ENCODE measurements at regions not wholly inside any gene's neighbourhood (a gene's known extent, or its start where the extent isn't known, plus 50 kb on each side); places are given as distances from the start of the nearest gene placed in this dataset.

- Histone ChIP-seq H3K27me3 (ENCODE audit: insufficient read depth, low read length) (no peaks in the 10 kb centered on the region), H2AFZ (ENCODE audit: low read length, unreplicated experiment) (no peak overlapping the region), H3K4me1 (ENCODE audit: control insufficient read depth, insufficient read depth, low read length, unreplicated experiment) (peaks cover 4% of the 10 kb centered on the region), H3K79me2 (ENCODE audit: control insufficient read depth, insufficient read depth, low read length, unreplicated experiment) (no peaks in the 10 kb centered on the region), H3K4me3 (ENCODE audit: low read depth, low read length) (no peak overlapping the region), H3K27ac (ENCODE audit: low read depth, low read length) (no peak overlapping the region), H3K36me3 (ENCODE audit: insufficient read depth, low read length) (no peaks in the 10 kb centered on the region)
Observed at GRCh38 chr3:163817015-163817414, 1261.3 kb downstream of the SI start.

GRCh38 chr3:163813935-163814334 is 1264.4 kb downstream of the SI start:
- Histone ChIP-seq H3K27me3 (ENCODE audit: insufficient read depth, low read length) (no peaks in the 10 kb centered on the region), H3K27ac (ENCODE audit: low read depth, low read length) (no peak overlapping the region), H2AFZ (ENCODE audit: low read length, unreplicated experiment) (no peak overlapping the region), H3K36me3 (ENCODE audit: insufficient read depth, low read length) (no peaks in the 10 kb centered on the region), H3K4me3 (ENCODE audit: low read depth, low read length) (no peak overlapping the region), H3K79me2 (ENCODE audit: control insufficient read depth, insufficient read depth, low read length, unreplicated experiment) (no peaks in the 10 kb centered on the region), H3K4me1 (ENCODE audit: control insufficient read depth, insufficient read depth, low read length, unreplicated experiment) (peaks cover 7% of the 10 kb centered on the region)

- H3K4me3 ChIP-seq (ENCODE audit: low read depth, low read length) = no peak overlapping the region
- H3K79me2 ChIP-seq (ENCODE audit: control insufficient read depth, insufficient read depth, low read length, unreplicated experiment) = no peaks in the 10 kb centered on the region
- H3K36me3 ChIP-seq (ENCODE audit: insufficient read depth, low read length) = no peaks in the 10 kb centered on the region
- no peak overlapping the region for H3K27ac ChIP-seq (ENCODE audit: low read depth, low read length)
- H2AFZ ChIP-seq (ENCODE audit: low read length, unreplicated experiment) = no peak overlapping the region
- H3K27me3 ChIP-seq (ENCODE audit: insufficient read depth, low read length) = no peaks in the 10 kb centered on the region
- peaks cover 7% of the 10 kb centered on the region for H3K4me1 ChIP-seq (ENCODE audit: control insufficient read depth, insufficient read depth, low read length, unreplicated experiment)
Observed at GRCh38 chr3:163812006-163812405, 1266.3 kb downstream of the SI start.

- H3K27ac ChIP-seq (ENCODE audit: low read depth, low read length) = no peak overlapping the region
- no peaks in the 10 kb centered on the region for H3K79me2 ChIP-seq (ENCODE audit: control insufficient read depth, insufficient read depth, low read length, unreplicated experiment)
- no peak overlapping the region for H3K4me3 ChIP-seq (ENCODE audit: low read depth, low read length)
- no peaks in the 10 kb centered on the region for H3K27me3 ChIP-seq (ENCODE audit: insufficient read depth, low read length)
- peak overlapping the region; percentile 33 for H2AFZ ChIP-seq (ENCODE audit: low read length, unreplicated experiment)
- H3K4me1 ChIP-seq (ENCODE audit: control insufficient read depth, insufficient read depth, low read length, unreplicated experiment) = peaks cover 7% of the 10 kb centered on the region
- no peaks in the 10 kb centered on the region for H3K36me3 ChIP-seq (ENCODE audit: insufficient read depth, low read length)
Observed at GRCh38 chr3:163809540-163809993, 1268.7 kb downstream of the SI start.

GRCh38 chr3:163786416-163786815 is 1291.9 kb downstream of the SI start:
- Histone ChIP-seq H2AFZ (ENCODE audit: low read length, unreplicated experiment) (no peak overlapping the region), H3K79me2 (ENCODE audit: control insufficient read depth, insufficient read depth, low read length, unreplicated experiment) (no peaks in the 10 kb centered on the region), H3K27me3 (ENCODE audit: insufficient read depth, low read length) (no peaks in the 10 kb centered on the region), H3K4me1 (ENCODE audit: control insufficient read depth, insufficient read depth, low read length, unreplicated experiment) (no peaks in the 10 kb centered on the region), H3K36me3 (ENCODE audit: insufficient read depth, low read length) (no peaks in the 10 kb centered on the region), H3K4me3 (ENCODE audit: low read depth, low read length) (no peak overlapping the region), H3K27ac (ENCODE audit: low read depth, low read length) (no peak overlapping the region)

- Histone ChIP-seq H3K36me3 (ENCODE audit: insufficient read depth, low read length) (no peaks in the 10 kb centered on the region), H3K27me3 (ENCODE audit: insufficient read depth, low read length) (no peaks in the 10 kb centered on the region), H3K27ac (ENCODE audit: low read depth, low read length) (no peak overlapping the region), H3K4me3 (ENCODE audit: low read depth, low read length) (no peak overlapping the region), H2AFZ (ENCODE audit: low read length, unreplicated experiment) (no peak overlapping the region), H3K4me1 (ENCODE audit: control insufficient read depth, insufficient read depth, low read length, unreplicated experiment) (no peaks in the 10 kb centered on the region), H3K79me2 (ENCODE audit: control insufficient read depth, insufficient read depth, low read length, unreplicated experiment) (no peaks in the 10 kb centered on the region)
Observed at GRCh38 chr3:163785693-163786092, 1292.6 kb downstream of the SI start.

- no peak overlapping the region for H3K4me3 ChIP-seq (ENCODE audit: low read depth, low read length)
- H2AFZ ChIP-seq (ENCODE audit: low read length, unreplicated experiment) = no peak overlapping the region
- H3K27me3 ChIP-seq (ENCODE audit: insufficient read depth, low read length) = no peaks in the 10 kb centered on the region
Observed at GRCh38 chr3:163779396-163780344, 1298.6 kb downstream of the SI start.

GRCh38 chr3:163776743-163777142 is 1301.6 kb downstream of the SI start:
- no peaks in the 10 kb centered on the region for H3K36me3 ChIP-seq (ENCODE audit: insufficient read depth, low read length)

More at GRCh38 chr3:163779396-163780344, 1298.6 kb downstream of the SI start:
- H3K4me1 ChIP-seq (ENCODE audit: control insufficient read depth, insufficient read depth, low read length, unreplicated experiment) = no peaks in the 10 kb centered on the region
- no peaks in the 10 kb centered on the region for H3K79me2 ChIP-seq (ENCODE audit: control insufficient read depth, insufficient read depth, low read length, unreplicated experiment)
- no peak overlapping the region for H3K27ac ChIP-seq (ENCODE audit: low read depth, low read length)
- no peaks in the 10 kb centered on the region for H3K36me3 ChIP-seq (ENCODE audit: insufficient read depth, low read length)

GRCh38 chr3:163773136-163773535 is 1305.2 kb downstream of the SI start:
- Histone ChIP-seq H3K4me1 (ENCODE audit: control insufficient read depth, insufficient read depth, low read length, unreplicated experiment) (no peaks in the 10 kb centered on the region), H3K27ac (ENCODE audit: low read depth, low read length) (no peak overlapping the region), H2AFZ (ENCODE audit: low read length, unreplicated experiment) (no peak overlapping the region)

More at GRCh38 chr3:163776743-163777142, 1301.6 kb downstream of the SI start:
- no peak overlapping the region for H2AFZ ChIP-seq (ENCODE audit: low read length, unreplicated experiment)
- no peaks in the 10 kb centered on the region for H3K4me1 ChIP-seq (ENCODE audit: control insufficient read depth, insufficient read depth, low read length, unreplicated experiment)
- no peaks in the 10 kb centered on the region for H3K79me2 ChIP-seq (ENCODE audit: control insufficient read depth, insufficient read depth, low read length, unreplicated experiment)
- H3K27ac ChIP-seq (ENCODE audit: low read depth, low read length) = no peak overlapping the region
- no peak overlapping the region for H3K4me3 ChIP-seq (ENCODE audit: low read depth, low read length)
- no peaks in the 10 kb centered on the region for H3K27me3 ChIP-seq (ENCODE audit: insufficient read depth, low read length)

GRCh38 chr3:163768048-163768447 is 1310.2 kb downstream of the SI start:
- Histone ChIP-seq H3K27ac (ENCODE audit: low read depth, low read length) (no peak overlapping the region), H3K4me3 (ENCODE audit: low read depth, low read length) (no peak overlapping the region), H3K27me3 (ENCODE audit: insufficient read depth, low read length) (no peaks in the 10 kb centered on the region), H3K79me2 (ENCODE audit: control insufficient read depth, insufficient read depth, low read length, unreplicated experiment) (no peaks in the 10 kb centered on the region), H2AFZ (ENCODE audit: low read length, unreplicated experiment) (peak overlapping the region; percentile 23), H3K4me1 (ENCODE audit: control insufficient read depth, insufficient read depth, low read length, unreplicated experiment) (no peaks in the 10 kb centered on the region), H3K36me3 (ENCODE audit: insufficient read depth, low read length) (no peaks in the 10 kb centered on the region)

More at GRCh38 chr3:163773136-163773535, 1305.2 kb downstream of the SI start:
- H3K79me2 ChIP-seq (ENCODE audit: control insufficient read depth, insufficient read depth, low read length, unreplicated experiment) = no peaks in the 10 kb centered on the region
- no peak overlapping the region for H3K4me3 ChIP-seq (ENCODE audit: low read depth, low read length)
- H3K36me3 ChIP-seq (ENCODE audit: insufficient read depth, low read length) = no peaks in the 10 kb centered on the region
- no peaks in the 10 kb centered on the region for H3K27me3 ChIP-seq (ENCODE audit: insufficient read depth, low read length)

- H3K79me2 ChIP-seq (ENCODE audit: control insufficient read depth, insufficient read depth, low read length, unreplicated experiment) = no peaks in the 10 kb centered on the region
- H3K4me1 ChIP-seq (ENCODE audit: control insufficient read depth, insufficient read depth, low read length, unreplicated experiment) = no peaks in the 10 kb centered on the region
- H3K36me3 ChIP-seq (ENCODE audit: insufficient read depth, low read length) = no peaks in the 10 kb centered on the region
Observed at GRCh38 chr3:163766112-163766511, 1312.2 kb downstream of the SI start.

More at GRCh38 chr3:163766112-163766511, 1312.2 kb downstream of the SI start:
- Histone ChIP-seq H3K27me3 (ENCODE audit: insufficient read depth, low read length) (no peaks in the 10 kb centered on the region), H3K27ac (ENCODE audit: low read depth, low read length) (no peak overlapping the region), H2AFZ (ENCODE audit: low read length, unreplicated experiment) (no peak overlapping the region), H3K4me3 (ENCODE audit: low read depth, low read length) (no peak overlapping the region)
